Skeletal muscle satellite cell (primary cell): ENCODE measurements at regions not wholly inside any gene's neighbourhood (a gene's known extent, or its start where the extent isn't known, plus 50 kb on each side); places are given as distances from the start of the nearest gene placed in this dataset.

Source experiments
- H3K27me3 ChIP-seq: 2 replicates; pipeline ENCODE4 v1.7.0; 2013; ENCODE audit warnings: low read length; ENCODE audit not compliant: control insufficient read depth, insufficient read depth
- H3K36me3 ChIP-seq: 2 replicates; pipeline ENCODE4 v1.7.0; 2013; ENCODE audit warnings: mild to moderate bottlenecking, control low read depth, low read length; ENCODE audit not compliant: insufficient read depth
- H3K4me1 ChIP-seq: 2 replicates; pipeline ENCODE4 v1.7.0; 2013; ENCODE audit warnings: low read length; ENCODE audit not compliant: control insufficient read depth, insufficient read depth
- H3K4me2 ChIP-seq: 2 replicates; pipeline ENCODE4 v1.7.0; 2013; ENCODE audit warnings: mild to moderate bottlenecking, low read length
- H3K4me3 ChIP-seq: 2 replicates; pipeline ENCODE4 v1.7.0; 2013; ENCODE audit warnings: low read length
- H3K9ac ChIP-seq: 2 replicates; pipeline ENCODE4 v1.7.0; 2013; ENCODE audit warnings: mild to moderate bottlenecking, low read depth, low read length, moderate library complexity
- H3K9me3 ChIP-seq: replicated peaks from 2 replicates; pipeline ENCODE4 v1.7.0; 2013; ENCODE audit warnings: mild to moderate bottlenecking, control low read depth, low read length

DNA sequence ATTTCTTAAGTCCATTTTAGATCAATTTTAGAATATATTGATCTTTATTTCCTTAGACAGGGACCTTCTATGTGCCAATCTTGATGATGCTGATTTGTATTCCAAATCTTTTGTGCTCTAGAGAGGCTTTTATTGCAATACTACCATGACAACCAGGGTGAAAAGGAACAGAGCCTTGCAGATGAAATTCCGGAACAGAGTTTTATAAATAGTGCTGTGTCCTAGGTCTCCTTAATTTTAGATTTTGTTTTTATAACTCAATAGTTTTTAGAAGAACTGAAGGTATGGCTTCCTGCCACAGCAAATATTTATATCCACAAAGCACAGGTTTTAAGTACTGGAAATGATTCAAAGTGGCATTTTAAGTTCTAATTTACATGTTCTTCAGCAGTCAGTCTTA lies 160.2 kb downstream of the PMAIP1 start:
- Histone ChIP-seq H3K36me3 (no peaks in the 10 kb centered on the region), H3K9me3 (no peaks in the 10 kb centered on the region)

DNA sequence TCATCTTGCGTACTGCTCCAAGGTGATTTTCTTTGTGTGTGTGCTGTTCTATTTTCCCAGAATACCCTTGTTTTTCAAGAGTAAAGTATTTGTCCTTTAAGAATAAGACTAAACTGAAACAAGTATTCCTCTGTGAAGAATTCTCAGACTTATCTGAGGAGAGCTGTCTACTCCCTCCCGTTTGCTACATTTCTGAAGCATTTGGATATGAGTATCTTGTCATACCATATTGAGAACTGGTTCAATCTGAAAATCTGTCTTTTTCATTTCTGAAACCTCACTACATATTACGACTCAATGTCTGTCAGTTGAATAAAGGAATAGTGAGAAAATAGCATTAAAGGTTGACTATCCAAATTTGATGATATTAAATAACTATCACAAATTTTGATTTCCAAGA lies 159.4 kb downstream of the PMAIP1 start:
- no peaks in the 10 kb centered on the region for H3K36me3 ChIP-seq

More for the DNA sequence above, 160.2 kb downstream of the PMAIP1 start:
- no peaks in the 10 kb centered on the region for H3K4me1 ChIP-seq
- H3K9ac ChIP-seq: no peak overlapping the region
- H3K4me3 ChIP-seq: no peak overlapping the region
- no peak overlapping the region for H3K4me2 ChIP-seq
- peaks cover 19% of the 10 kb centered on the region for H3K27me3 ChIP-seq

DNA sequence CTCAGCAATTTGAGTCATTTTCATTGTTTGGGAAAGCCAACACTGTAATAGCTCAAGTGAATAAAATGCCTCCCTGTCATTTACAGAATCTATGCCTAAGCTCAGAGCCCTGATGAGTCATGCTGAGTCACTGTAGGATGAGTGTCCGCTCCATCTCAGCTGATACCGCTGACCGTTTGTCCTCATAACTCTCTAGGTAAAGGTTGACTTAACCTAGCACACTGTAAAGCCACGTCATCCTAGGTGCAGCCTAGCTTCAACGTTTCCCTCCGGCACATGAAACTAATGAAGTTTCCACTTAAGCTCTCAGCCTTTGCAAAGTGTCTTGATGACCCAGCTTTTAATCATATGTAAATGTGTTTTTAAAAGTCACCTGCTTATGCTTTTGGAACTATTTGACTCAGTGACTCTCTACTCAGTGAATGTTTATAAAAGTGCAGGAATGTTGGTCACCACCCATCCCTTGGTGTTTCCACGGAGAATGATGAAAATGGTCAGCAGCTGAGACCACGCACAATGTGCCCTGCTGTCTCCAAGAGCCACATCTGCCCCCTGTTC lies 154.0 kb downstream of the PMAIP1 start:
- no peak overlapping the region for H3K4me3 ChIP-seq
- H3K9me3 ChIP-seq: no peaks in the 10 kb centered on the region
- H3K9ac ChIP-seq: no peak overlapping the region
- peak overlapping the region; percentile 57 for H3K4me2 ChIP-seq
- H3K36me3 ChIP-seq: no peaks in the 10 kb centered on the region
- H3K4me1 ChIP-seq: peaks cover 15% of the 10 kb centered on the region
- no peaks in the 10 kb centered on the region for H3K27me3 ChIP-seq

More for the DNA sequence above, 159.4 kb downstream of the PMAIP1 start:
- H3K9ac ChIP-seq: no peak overlapping the region
- H3K27me3 ChIP-seq: peaks cover 19% of the 10 kb centered on the region
- no peaks in the 10 kb centered on the region for H3K9me3 ChIP-seq
- no peak overlapping the region for H3K4me3 ChIP-seq
- no peak overlapping the region for H3K4me2 ChIP-seq
- peaks cover under 1% of the 10 kb centered on the region for H3K4me1 ChIP-seq

DNA sequence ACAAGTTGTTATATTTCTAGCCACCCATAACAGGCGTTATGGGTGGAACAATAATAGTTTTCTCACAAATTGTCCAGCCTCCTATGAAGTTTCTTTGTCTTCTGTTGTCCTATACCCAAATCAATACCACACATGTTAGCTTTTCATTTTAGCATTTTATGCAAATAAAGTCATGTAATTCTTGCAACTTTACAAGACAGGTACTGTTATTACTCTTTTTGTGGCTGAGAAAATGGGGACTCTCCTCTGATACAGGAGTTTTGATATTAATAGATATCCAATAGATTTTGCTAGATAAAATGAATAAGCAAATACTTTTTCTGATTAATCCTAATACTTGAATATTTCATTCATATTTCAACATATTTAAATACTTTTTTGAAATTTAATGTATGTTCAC lies 151.0 kb downstream of the PMAIP1 start:
- no peaks in the 10 kb centered on the region for H3K9me3 ChIP-seq
- no peak overlapping the region for H3K4me2 ChIP-seq
- no peaks in the 10 kb centered on the region for H3K36me3 ChIP-seq
- H3K27me3 ChIP-seq: no peaks in the 10 kb centered on the region
- no peak overlapping the region for H3K4me3 ChIP-seq
- no peak overlapping the region for H3K9ac ChIP-seq
- peaks cover 21% of the 10 kb centered on the region for H3K4me1 ChIP-seq

DNA sequence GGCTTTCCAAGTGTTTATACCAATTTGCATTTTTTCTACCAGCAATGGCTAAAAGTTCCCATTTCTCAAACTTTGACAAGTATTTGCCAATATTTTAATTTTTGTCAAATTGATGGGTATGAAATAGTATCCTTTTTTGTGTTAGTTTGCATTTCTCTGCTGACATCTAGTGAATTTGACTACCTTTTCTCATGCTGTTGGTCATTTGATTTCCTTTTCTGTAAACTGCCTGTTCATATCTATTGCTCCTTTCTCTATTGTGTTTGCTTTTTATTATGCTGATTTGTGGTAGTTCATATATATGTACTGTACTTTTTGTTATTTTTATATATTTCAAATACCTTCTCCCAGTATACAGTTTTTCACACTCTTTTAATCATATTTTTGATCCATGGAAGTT lies 149.4 kb downstream of the PMAIP1 start:
- Histone ChIP-seq H3K4me1 (peaks cover 29% of the 10 kb centered on the region), H3K4me2 (no peak overlapping the region), H3K9ac (no peak overlapping the region), H3K4me3 (no peak overlapping the region), H3K9me3 (no peaks in the 10 kb centered on the region), H3K27me3 (no peaks in the 10 kb centered on the region), H3K36me3 (no peaks in the 10 kb centered on the region)

DNA sequence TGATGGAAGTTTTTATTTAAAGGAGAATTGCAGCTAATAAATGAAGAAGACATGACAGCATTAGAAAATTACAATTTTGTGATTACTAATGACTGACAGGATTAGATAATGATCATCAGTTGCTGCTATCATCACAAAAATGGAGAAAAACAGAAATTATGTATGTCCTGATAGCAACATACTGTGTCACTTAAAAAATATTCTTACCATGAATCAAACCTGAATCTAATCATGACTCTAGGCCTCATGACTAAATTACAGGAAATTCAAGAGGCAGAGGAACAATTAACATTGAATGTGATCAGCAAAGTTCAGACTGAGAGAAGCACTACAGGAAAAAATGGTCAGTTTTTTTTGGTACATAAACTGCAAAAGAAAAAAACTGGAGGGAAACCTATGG lies 147.8 kb downstream of the PMAIP1 start:
- no peak overlapping the region for H3K4me2 ChIP-seq
- no peaks in the 10 kb centered on the region for H3K27me3 ChIP-seq
- peaks cover 23% of the 10 kb centered on the region for H3K4me1 ChIP-seq
- no peaks in the 10 kb centered on the region for H3K9me3 ChIP-seq
- H3K4me3 ChIP-seq: no peak overlapping the region
- no peak overlapping the region for H3K9ac ChIP-seq
- no peaks in the 10 kb centered on the region for H3K36me3 ChIP-seq

DNA sequence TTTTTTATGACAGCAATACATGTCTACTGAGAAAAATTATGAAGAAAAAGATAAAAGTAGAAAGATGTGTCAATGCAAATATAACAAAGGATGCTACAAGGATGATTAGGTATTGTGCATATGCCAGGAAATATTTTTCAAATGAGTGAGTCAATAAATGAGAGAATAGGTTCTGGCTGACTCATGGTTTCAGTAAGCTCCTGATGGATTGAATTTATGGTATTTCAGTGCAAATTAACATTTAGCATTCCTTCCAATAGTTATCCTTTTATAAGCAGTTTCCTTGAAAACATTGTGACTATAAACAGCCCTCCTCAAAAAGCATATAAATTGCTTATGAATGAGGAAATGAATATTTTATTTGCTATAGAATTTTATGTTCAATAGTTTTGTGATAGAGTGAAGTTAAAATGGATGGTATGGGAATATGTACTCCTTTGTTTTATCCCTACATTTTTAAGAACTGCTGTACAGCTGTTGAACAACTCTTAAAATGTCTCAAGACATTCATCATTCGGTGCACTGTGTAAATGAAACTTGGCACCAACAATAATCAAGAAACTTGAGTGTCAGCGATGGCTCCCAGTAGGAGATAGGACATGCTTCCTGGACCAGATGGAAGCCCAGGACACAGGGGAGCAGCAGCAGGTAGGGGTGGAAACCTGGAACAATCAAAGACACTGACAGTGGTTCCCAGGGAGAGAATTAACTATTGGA lies 144.7 kb downstream of the PMAIP1 start:
- Histone ChIP-seq H3K9me3 (no peaks in the 10 kb centered on the region), H3K9ac (no peak overlapping the region), H3K27me3 (no peaks in the 10 kb centered on the region), H3K4me1 (peaks cover 23% of the 10 kb centered on the region), H3K4me3 (no peak overlapping the region), H3K4me2 (peak overlapping the region; percentile 19), H3K36me3 (no peaks in the 10 kb centered on the region)

DNA sequence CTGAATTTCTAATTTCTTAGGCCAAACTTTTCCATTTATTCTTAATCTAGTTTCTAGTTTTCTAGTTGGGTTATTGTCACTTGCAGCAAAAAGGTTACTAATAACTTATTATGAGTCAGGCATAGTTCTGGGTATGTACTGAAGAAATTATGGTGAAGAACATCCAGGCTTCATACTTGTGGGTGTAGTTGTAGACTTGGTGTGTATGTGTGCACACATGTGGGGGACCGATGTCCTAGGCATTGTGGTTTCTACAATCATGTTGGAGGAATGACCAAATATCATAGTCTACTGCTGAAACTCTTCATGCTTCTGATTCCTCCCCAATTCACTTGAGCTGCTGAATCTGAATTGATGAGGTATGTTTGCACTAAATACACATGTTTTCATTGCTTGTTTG lies 141.2 kb downstream of the PMAIP1 start:
- no peaks in the 10 kb centered on the region for H3K27me3 ChIP-seq
- no peaks in the 10 kb centered on the region for H3K36me3 ChIP-seq

DNA sequence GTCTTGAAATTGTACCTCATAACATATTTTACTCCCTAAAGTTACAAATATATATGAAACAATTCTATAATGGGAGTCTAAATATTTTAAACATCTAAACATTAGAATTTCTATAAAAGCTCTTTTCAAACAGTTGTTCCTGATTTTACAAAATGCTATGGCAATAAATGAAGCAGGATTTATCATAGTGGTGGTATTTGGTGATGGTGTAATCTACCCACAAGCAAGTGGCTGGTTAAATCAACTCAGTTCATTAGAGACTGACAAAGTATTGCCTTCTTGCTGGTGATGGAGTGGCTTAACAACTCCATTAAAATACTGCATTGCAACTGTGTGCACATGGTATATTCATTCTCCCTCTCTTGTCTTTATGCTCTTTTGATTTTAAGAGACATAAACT lies 138.9 kb downstream of the PMAIP1 start:
- no peaks in the 10 kb centered on the region for H3K36me3 ChIP-seq
- H3K9me3 ChIP-seq: no peaks in the 10 kb centered on the region
- no peak overlapping the region for H3K4me3 ChIP-seq
- no peak overlapping the region for H3K9ac ChIP-seq
- no peak overlapping the region for H3K4me2 ChIP-seq
- no peaks in the 10 kb centered on the region for H3K27me3 ChIP-seq
- peaks cover 3% of the 10 kb centered on the region for H3K4me1 ChIP-seq

More for the DNA sequence above, 141.2 kb downstream of the PMAIP1 start:
- no peaks in the 10 kb centered on the region for H3K9me3 ChIP-seq
- no peak overlapping the region for H3K4me3 ChIP-seq
- peaks cover 17% of the 10 kb centered on the region for H3K4me1 ChIP-seq
- H3K4me2 ChIP-seq: no peak overlapping the region
- H3K9ac ChIP-seq: no peak overlapping the region

DNA sequence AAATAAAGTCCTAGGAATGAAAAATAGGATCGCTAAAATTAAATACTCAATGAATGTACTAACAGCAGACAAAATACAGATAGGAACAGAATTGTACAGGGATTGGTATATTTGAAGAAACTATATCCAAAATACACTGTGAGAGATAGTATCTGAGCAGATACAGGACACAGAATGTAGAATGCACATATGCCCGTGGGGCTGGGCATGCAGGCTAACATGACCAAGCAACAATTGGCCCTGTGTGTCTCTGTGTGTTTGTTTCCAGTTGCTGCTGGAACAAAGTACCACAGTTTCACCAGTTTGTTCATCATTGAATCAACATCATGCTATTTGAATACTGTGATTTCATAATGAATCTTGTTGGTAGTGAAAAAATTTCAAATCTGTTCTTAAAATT lies 127.6 kb downstream of the PMAIP1 start:
- Histone ChIP-seq H3K4me3 (no peak overlapping the region), H3K27me3 (peaks cover 5% of the 10 kb centered on the region), H3K4me2 (no peak overlapping the region), H3K9me3 (no peaks in the 10 kb centered on the region), H3K9ac (no peak overlapping the region), H3K4me1 (peaks cover 4% of the 10 kb centered on the region), H3K36me3 (no peaks in the 10 kb centered on the region)

DNA sequence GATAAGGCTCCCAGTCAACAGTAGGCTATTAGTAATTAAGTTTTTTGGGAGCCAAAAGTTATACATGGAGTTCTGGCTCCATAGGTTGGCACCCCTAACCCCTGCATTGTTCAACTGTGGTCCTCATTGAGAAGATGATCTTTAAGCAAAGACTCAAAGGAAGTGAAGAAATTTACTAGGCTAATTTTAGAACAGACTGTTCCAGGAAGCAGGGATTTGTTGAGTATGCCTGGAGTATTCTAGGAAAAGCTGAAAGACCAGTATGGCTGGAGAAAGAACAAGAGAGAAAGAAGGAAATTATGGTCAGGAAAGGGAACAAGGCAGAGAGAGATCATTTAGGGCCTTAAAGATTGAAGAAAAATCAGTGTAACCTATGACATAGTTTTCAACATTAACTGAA lies 125.1 kb downstream of the PMAIP1 start:
- peaks cover 4% of the 10 kb centered on the region for H3K4me1 ChIP-seq
- H3K9ac ChIP-seq: no peak overlapping the region
- no peak overlapping the region for H3K4me3 ChIP-seq
- H3K27me3 ChIP-seq: peaks cover 13% of the 10 kb centered on the region
- no peaks in the 10 kb centered on the region for H3K9me3 ChIP-seq
- H3K36me3 ChIP-seq: no peaks in the 10 kb centered on the region
- no peak overlapping the region for H3K4me2 ChIP-seq

DNA sequence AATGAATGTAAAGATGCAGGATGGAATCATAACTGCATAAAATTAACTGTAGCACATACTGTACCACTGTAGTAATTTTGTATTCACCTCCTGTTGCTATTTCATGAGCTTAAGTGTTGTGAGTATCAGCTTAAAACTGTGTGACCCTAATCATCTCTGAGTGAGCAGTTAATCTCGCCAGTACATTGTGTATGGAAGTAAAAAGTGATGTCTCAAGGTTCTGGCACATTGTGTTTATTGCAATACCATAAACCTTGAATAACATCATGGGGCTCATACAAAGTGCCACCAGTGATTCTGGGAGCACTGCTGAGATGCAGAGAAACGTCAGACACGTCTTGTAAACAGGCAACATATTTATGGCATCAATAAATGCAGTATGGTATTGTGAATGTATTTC lies 124.5 kb downstream of the PMAIP1 start:
- no peak overlapping the region for H3K4me3 ChIP-seq
- no peaks in the 10 kb centered on the region for H3K36me3 ChIP-seq
- H3K4me1 ChIP-seq: peaks cover 8% of the 10 kb centered on the region
- no peaks in the 10 kb centered on the region for H3K9me3 ChIP-seq
- H3K9ac ChIP-seq: no peak overlapping the region
- peaks cover 13% of the 10 kb centered on the region for H3K27me3 ChIP-seq
- no peak overlapping the region for H3K4me2 ChIP-seq
